ENCODE measurements at regions not wholly inside any gene's neighbourhood (a gene's known extent, or its start where the extent isn't known, plus 50 kb on each side); places are given as distances from the start of the nearest gene placed in this dataset.

GRCh38 chr1:222392556-222392955, 155.3 kb downstream of the HHIPL2 start:
- no peak for ATAC-seq
- TF ChIP-seq TOX (CRISPR knock-in tag; IDR thresholded peaks at IDR 0.05; ENCODE audit: borderline replicate concordance) (no peak), PATZ1 (CRISPR knock-in tag; IDR thresholded peaks at IDR 0.05; ENCODE audit: borderline replicate concordance) (no peak), ARNTL (CRISPR knock-in tag; IDR thresholded peaks at IDR 0.05; ENCODE audit: borderline replicate concordance, low read depth) (no peak), RARB (CRISPR knock-in tag; IDR thresholded peaks at IDR 0.05) (no peak), OSR1 (CRISPR knock-in tag; IDR thresholded peaks at IDR 0.05) (no peak), CSRNP3 (CRISPR knock-in tag; IDR thresholded peaks at IDR 0.05) (no peak), CREB5 (CRISPR knock-in tag; IDR thresholded peaks at IDR 0.05; ENCODE audit: low read depth) (no peak), ZFP3 (CRISPR knock-in tag; IDR thresholded peaks at IDR 0.05) (no peak), ZNF8 (CRISPR knock-in tag; IDR thresholded peaks at IDR 0.05) (no peak), ESRRG (CRISPR knock-in tag; IDR thresholded peaks at IDR 0.05) (no peak), ZC3H10 (CRISPR knock-in tag; IDR thresholded peaks at IDR 0.05) (no peak), BACH2 (CRISPR knock-in tag; IDR thresholded peaks at IDR 0.05; ENCODE audit: borderline replicate concordance) (no peak), PPARA (CRISPR knock-in tag; IDR thresholded peaks at IDR 0.05; ENCODE audit: borderline replicate concordance) (no peak), TCF4 (CRISPR knock-in tag; IDR thresholded peaks at IDR 0.05; ENCODE audit: borderline replicate concordance) (no peak), ISL1 (CRISPR knock-in tag; IDR thresholded peaks at IDR 0.05) (no peak), ZNF70 (CRISPR knock-in tag; IDR thresholded peaks at IDR 0.05) (no peak), POU6F1 (CRISPR knock-in tag; IDR thresholded peaks at IDR 0.05; ENCODE audit: borderline replicate concordance, low read depth) (no peak)

- ATAC-seq, result no peak
Measured at GRCh38 chr1:222390181-222390580, 157.7 kb downstream of the HHIPL2 start.

GRCh38 chr1:222387007-222387814, 160.7 kb downstream of the HHIPL2 start:
- TF ChIP-seq ZFP3 (CRISPR knock-in tag; IDR thresholded peaks at IDR 0.05) (no peak), BACH2 (CRISPR knock-in tag; IDR thresholded peaks at IDR 0.05; ENCODE audit: borderline replicate concordance) (no peak)
- peak; percentile 59; the same call in 2 of the 3 replicates for ATAC-seq

More at GRCh38 chr1:222390181-222390580, 157.7 kb downstream of the HHIPL2 start:
- no peak for TF ChIP-seq OSR1 (CRISPR knock-in tag; IDR thresholded peaks at IDR 0.05)

GRCh38 chr1:222385955-222386354, 161.9 kb downstream of the HHIPL2 start:
- no peak for TF ChIP-seq TCF4 (CRISPR knock-in tag; IDR thresholded peaks at IDR 0.05; ENCODE audit: borderline replicate concordance)
- no peak for TF ChIP-seq PPARA (CRISPR knock-in tag; IDR thresholded peaks at IDR 0.05; ENCODE audit: borderline replicate concordance)
- no peak for TF ChIP-seq POU6F1 (CRISPR knock-in tag; IDR thresholded peaks at IDR 0.05; ENCODE audit: borderline replicate concordance, low read depth)
- no peak for TF ChIP-seq SNAI2 (CRISPR knock-in tag; IDR thresholded peaks at IDR 0.05)
- TF ChIP-seq GLIS3 (CRISPR knock-in tag; IDR thresholded peaks at IDR 0.05), result no peak
- no peak for TF ChIP-seq CREB5 (CRISPR knock-in tag; IDR thresholded peaks at IDR 0.05; ENCODE audit: low read depth)
- TF ChIP-seq ISL1 (CRISPR knock-in tag; IDR thresholded peaks at IDR 0.05), result no peak
- no peak for TF ChIP-seq CSDC2 (CRISPR knock-in tag; IDR thresholded peaks at IDR 0.05)
- no peak for TF ChIP-seq ARNTL (CRISPR knock-in tag; IDR thresholded peaks at IDR 0.05; ENCODE audit: borderline replicate concordance, low read depth)
- TF ChIP-seq PATZ1 (CRISPR knock-in tag; IDR thresholded peaks at IDR 0.05; ENCODE audit: borderline replicate concordance), result no peak
- no peak for ATAC-seq

Measured in SK-N-SH treated with all-trans-retinoic acid at 6 μM for 48 hours (cell line).